Astrocyte (in vitro differentiated cells and primary cell): ENCODE measurements at regions not wholly inside any gene's neighbourhood (a gene's known extent, or its start where the extent isn't known, plus 50 kb on each side); places are given as distances from the start of the nearest gene placed in this dataset.
"Not testable (repeated sequence)": the region's sequence is repeated elsewhere in the genome, so short reads cannot be mapped to it uniquely, and the experiment has no call there.

ENCODE experiments used
- EZH2 ChIP-seq: IDR thresholded peaks from 2 replicates; pipeline ENCODE4 v1.6.1; 2012; ENCODE audit warnings: mild to moderate bottlenecking, low read length, inconsistent platforms; ENCODE audit not compliant: insufficient read depth
- TF ChIP-seq, protein P1 (sequence below): IDR thresholded peaks from 2 replicates; pipeline ENCODE4 v1.5.1; 2011; ENCODE audit warnings: low read depth, mild to moderate bottlenecking, inconsistent platforms, low read length, moderate library complexity; ENCODE audit not compliant: insufficient read depth

DNA sequence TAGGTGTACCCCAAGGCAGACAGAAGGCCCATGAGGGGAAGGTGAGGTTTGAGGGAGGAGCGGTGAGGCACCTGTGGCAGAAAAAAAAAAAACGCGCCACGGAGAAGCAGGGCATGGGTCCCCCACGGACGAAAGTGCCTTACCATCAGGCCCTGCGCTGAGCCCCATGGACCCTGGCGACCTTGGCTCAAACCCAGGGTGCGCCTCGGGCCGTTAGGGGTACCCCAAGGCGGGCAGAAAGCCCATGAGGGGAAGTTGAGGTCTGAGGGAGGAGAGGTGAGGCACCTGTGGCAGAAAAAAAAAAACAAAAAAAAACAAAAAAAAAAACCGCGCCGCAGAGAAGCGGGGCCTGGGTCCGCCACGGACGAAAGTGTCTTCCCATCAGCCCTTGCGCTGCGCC, 1576.7 kb downstream of the FOXD4L5 start:
- TF ChIP-seq, protein P1, sequence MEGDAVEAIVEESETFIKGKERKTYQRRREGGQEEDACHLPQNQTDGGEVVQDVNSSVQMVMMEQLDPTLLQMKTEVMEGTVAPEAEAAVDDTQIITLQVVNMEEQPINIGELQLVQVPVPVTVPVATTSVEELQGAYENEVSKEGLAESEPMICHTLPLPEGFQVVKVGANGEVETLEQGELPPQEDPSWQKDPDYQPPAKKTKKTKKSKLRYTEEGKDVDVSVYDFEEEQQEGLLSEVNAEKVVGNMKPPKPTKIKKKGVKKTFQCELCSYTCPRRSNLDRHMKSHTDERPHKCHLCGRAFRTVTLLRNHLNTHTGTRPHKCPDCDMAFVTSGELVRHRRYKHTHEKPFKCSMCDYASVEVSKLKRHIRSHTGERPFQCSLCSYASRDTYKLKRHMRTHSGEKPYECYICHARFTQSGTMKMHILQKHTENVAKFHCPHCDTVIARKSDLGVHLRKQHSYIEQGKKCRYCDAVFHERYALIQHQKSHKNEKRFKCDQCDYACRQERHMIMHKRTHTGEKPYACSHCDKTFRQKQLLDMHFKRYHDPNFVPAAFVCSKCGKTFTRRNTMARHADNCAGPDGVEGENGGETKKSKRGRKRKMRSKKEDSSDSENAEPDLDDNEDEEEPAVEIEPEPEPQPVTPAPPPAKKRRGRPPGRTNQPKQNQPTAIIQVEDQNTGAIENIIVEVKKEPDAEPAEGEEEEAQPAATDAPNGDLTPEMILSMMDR: not testable (repeated sequence)
- TF ChIP-seq EZH2: not testable (repeated sequence)
